CD4-positive, alpha-beta memory T cell (primary cell): ENCODE measurements at regions not wholly inside any gene's neighbourhood (a gene's known extent, or its start where the extent isn't known, plus 50 kb on each side); places are given as distances from the start of the nearest gene placed in this dataset.

Experiments
- CTCF ChIA-PET: fragments of 350-600 bp; sonication (Branson Sonifier 250); formaldehyde crosslinking; loops from one replicate; lab custom pipeline; 2021; ENCODE audit warnings: inconsistent platforms; ENCODE audit not compliant: partially characterized antibody; lab: Charles Lee
- POLR2A ChIA-PET: fragments of 350-600 bp; sonication (Branson Sonifier 250); formaldehyde crosslinking; loops from one replicate; lab custom pipeline; 2021; ENCODE audit not compliant: partially characterized antibody; lab: Charles Lee
- DNase-seq, 5 donors: peaks; one replicate each; pipeline versions ENCODE4 v3.0.0 to v3.0.0-alpha.2; 2020 to 2022; ENCODE audit warnings: mixed read lengths in 1 of 5
- H3K27ac ChIP-seq: one replicate; pipeline ENCODE4 v1.7.0; 2013; ENCODE audit warnings: low read depth, low read length
- H3K27me3 ChIP-seq: 2 replicates; pipeline ENCODE4 v1.7.0; 2013; ENCODE audit warnings: mild to moderate bottlenecking, low read length, moderate library complexity; ENCODE audit not compliant: insufficient read depth
- H3K36me3 ChIP-seq: 2 replicates; pipeline ENCODE4 v1.7.0; 2013; ENCODE audit warnings: mild to moderate bottlenecking, low read length, moderate library complexity; ENCODE audit not compliant: insufficient read depth
- H3K4me1 ChIP-seq: 2 replicates; pipeline ENCODE4 v1.7.0; 2013; ENCODE audit warnings: mild to moderate bottlenecking, low read length, moderate library complexity; ENCODE audit not compliant: insufficient read depth
- H3K4me3 ChIP-seq, 2 donors: one replicate each; pipeline ENCODE4 v1.7.0; 2013; ENCODE audit warnings: low read length in 2 of 2, mild to moderate bottlenecking in 1 of 2
- H3K9me3 ChIP-seq, 2 donors: one replicate each; pipeline ENCODE4 v1.7.0; 2013; ENCODE audit warnings: low read length in 2 of 2, control low read depth in 1 of 2; ENCODE audit not compliant: control insufficient read depth in 1 of 2
- H3K27ac Mint-ChIP-seq, 7 donors: one replicate each; pipeline ENCODE4 v1.8.0; 2020 to 2021; ENCODE audit warnings: mixed read lengths in 7 of 7, mild to moderate bottlenecking in 6 of 7, inconsistent platforms in 3 of 7, moderate library complexity in 3 of 7
- H3K27me3 Mint-ChIP-seq, 2 donors: one replicate each; pipeline ENCODE4 v1.8.0; 2020 to 2021; ENCODE audit warnings: mixed read lengths in 2 of 2
- H3K36me3 Mint-ChIP-seq, 2 donors: one replicate each; pipeline ENCODE4 v1.8.0; 2020 to 2021; ENCODE audit warnings: mixed read lengths in 2 of 2, inconsistent platforms in 1 of 2, mild to moderate bottlenecking in 1 of 2
- H3K4me1 Mint-ChIP-seq, 4 donors: one replicate each; pipeline ENCODE4 v1.8.0; 2020 to 2021; ENCODE audit warnings: mixed read lengths in 4 of 4, mild to moderate bottlenecking in 1 of 4
- H3K4me3 Mint-ChIP-seq, 8 donors: one replicate each; pipeline ENCODE4 v1.8.0; 2020 to 2021; ENCODE audit warnings: mixed read lengths in 8 of 8, mild to moderate bottlenecking in 7 of 8, moderate library complexity in 6 of 8, inconsistent platforms in 3 of 8
- H3K9me3 Mint-ChIP-seq, 8 donors: one replicate each; pipeline ENCODE4 v1.8.0; 2020 to 2021; ENCODE audit warnings: mixed read lengths in 8 of 8, mild to moderate bottlenecking in 5 of 8, inconsistent platforms in 3 of 8, moderate library complexity in 1 of 8
- intact Hi-C: fragments of 100-400 bp; cut with micrococcal nuclease; formaldehyde crosslinking; loops from one replicate; pipeline ENCODE4 v1.15.1; 2023

- CTCF ChIA-PET: no interaction called here
- Histone ChIP-seq H3K27ac (no peak overlapping the region), H3K4me3 (no peak overlapping the region), H3K9me3 (no peaks in the 10 kb centered on the region), H3K36me3 (no peaks in the 10 kb centered on the region), H3K4me1 (no peaks in the 10 kb centered on the region), H3K27me3 (no peaks in the 10 kb centered on the region)
- POLR2A ChIA-PET: no interaction called here
- H3K27me3 Mint-ChIP-seq: no peaks in the 10 kb centered on the region
- no peaks in the 10 kb centered on the region for H3K4me1 Mint-ChIP-seq
- H3K4me3 Mint-ChIP-seq: no peak overlapping the region
- H3K9me3 Mint-ChIP-seq: no peaks in the 10 kb centered on the region
- no peaks in the 10 kb centered on the region for H3K36me3 Mint-ChIP-seq
- intact Hi-C loops: no loop called here
- no peak for DNase-seq
- H3K27ac Mint-ChIP-seq: no peak overlapping the region
Observed at GRCh38 chr10:78861529-78862327, 207.0 kb upstream of the ZMIZ1 start.

GRCh38 chr10:78862328-78862640 lies 206.5 kb upstream of the ZMIZ1 start:
- intact Hi-C loops: no loop called here
- H3K36me3 Mint-ChIP-seq: no peaks in the 10 kb centered on the region
- H3K4me3 ChIP-seq: no peak overlapping the region
- ChIA-PET CTCF (no interaction called here), POLR2A (no interaction called here)
- no peaks in the 10 kb centered on the region for H3K9me3 ChIP-seq
- no peak overlapping the region for H3K4me3 Mint-ChIP-seq
- no peaks in the 10 kb centered on the region for H3K27me3 ChIP-seq
- no peaks in the 10 kb centered on the region for H3K4me1 Mint-ChIP-seq
- H3K4me1 ChIP-seq: no peaks in the 10 kb centered on the region
- H3K9me3 Mint-ChIP-seq: no peaks in the 10 kb centered on the region
- no peaks in the 10 kb centered on the region for H3K36me3 ChIP-seq
- H3K27ac Mint-ChIP-seq: no peak overlapping the region
- H3K27me3 Mint-ChIP-seq: no peaks in the 10 kb centered on the region
- H3K27ac ChIP-seq: no peak overlapping the region
- DNase-seq: no peak

GRCh38 chr10:78863140-78863905 lies 205.4 kb upstream of the ZMIZ1 start:
- no peak overlapping the region for H3K27ac Mint-ChIP-seq
- no peaks in the 10 kb centered on the region for H3K9me3 ChIP-seq
- intact Hi-C loops: no loop called here
- H3K27ac ChIP-seq: no peak overlapping the region
- no peaks in the 10 kb centered on the region for H3K36me3 ChIP-seq
- H3K27me3 Mint-ChIP-seq: no peaks in the 10 kb centered on the region
- no peaks in the 10 kb centered on the region for H3K9me3 Mint-ChIP-seq
- ChIA-PET POLR2A (no interaction called here), CTCF (no interaction called here)
- DNase-seq: no peak
- H3K36me3 Mint-ChIP-seq: no peaks in the 10 kb centered on the region
- H3K4me3 Mint-ChIP-seq: no peak overlapping the region
- H3K4me1 ChIP-seq: no peaks in the 10 kb centered on the region
- H3K4me3 ChIP-seq: no peak overlapping the region
- no peaks in the 10 kb centered on the region for H3K27me3 ChIP-seq
- no peaks in the 10 kb centered on the region for H3K4me1 Mint-ChIP-seq

- no peak overlapping the region for H3K27ac ChIP-seq
- H3K36me3 ChIP-seq: no peaks in the 10 kb centered on the region
- Mint-ChIP-seq H3K27ac (no peak overlapping the region), H3K4me1 (no peaks in the 10 kb centered on the region), H3K9me3 (no peaks in the 10 kb centered on the region), H3K4me3 (no peak overlapping the region), H3K27me3 (no peaks in the 10 kb centered on the region), H3K36me3 (no peaks in the 10 kb centered on the region)
- intact Hi-C loops: no loop called here
- ChIA-PET POLR2A (no interaction called here), CTCF (no interaction called here)
- H3K4me3 ChIP-seq: no peak overlapping the region
- no peaks in the 10 kb centered on the region for H3K27me3 ChIP-seq
- DNase-seq: no peak
- no peaks in the 10 kb centered on the region for H3K4me1 ChIP-seq
- no peaks in the 10 kb centered on the region for H3K9me3 ChIP-seq
Observed at GRCh38 chr10:78863906-78864239, 204.9 kb upstream of the ZMIZ1 start.

- intact Hi-C loops: no loop called here
Observed at GRCh38 chr10:78864761-78865537, 203.8 kb upstream of the ZMIZ1 start.

GRCh38 chr10:78865538-78865875 lies 203.3 kb upstream of the ZMIZ1 start:
- H3K27me3 ChIP-seq: no peaks in the 10 kb centered on the region
- no peak overlapping the region for H3K27ac Mint-ChIP-seq
- peaks cover 0 to 2% of the 10 kb centered on the region in 2 donors for H3K27me3 Mint-ChIP-seq
- no peaks in the 10 kb centered on the region for H3K36me3 Mint-ChIP-seq
- no peaks in the 10 kb centered on the region for H3K9me3 ChIP-seq
- no peaks in the 10 kb centered on the region for H3K4me1 ChIP-seq
- H3K4me3 Mint-ChIP-seq: no peak overlapping the region
- CTCF ChIA-PET: interaction anchor here (1.7 kb wide), 1 partner anchor 12 kb away, joined by 6 read pairs; no protein-coding TSS in a partner anchor
- no peak overlapping the region for H3K27ac ChIP-seq
- no peaks in the 10 kb centered on the region for H3K4me1 Mint-ChIP-seq
- intact Hi-C loops: no loop called here
- H3K9me3 Mint-ChIP-seq: no peaks in the 10 kb centered on the region
- POLR2A ChIA-PET: no interaction called here
- H3K36me3 ChIP-seq: no peaks in the 10 kb centered on the region
- no peak overlapping the region for H3K4me3 ChIP-seq
- DNase-seq: no peak

More at GRCh38 chr10:78864761-78865537, 203.8 kb upstream of the ZMIZ1 start:
- no peak for DNase-seq
- Histone ChIP-seq H3K4me3 (no peak overlapping the region), H3K36me3 (no peaks in the 10 kb centered on the region), H3K27me3 (no peaks in the 10 kb centered on the region), H3K27ac (no peak overlapping the region), H3K9me3 (no peaks in the 10 kb centered on the region), H3K4me1 (no peaks in the 10 kb centered on the region)
- H3K4me3 Mint-ChIP-seq: no peak overlapping the region
- ChIA-PET POLR2A (no interaction called here), CTCF (interaction anchor here (1.7 kb wide), 1 partner anchor 12 kb away, joined by 6 read pairs; no protein-coding TSS in a partner anchor)
- no peaks in the 10 kb centered on the region for H3K9me3 Mint-ChIP-seq
- no peaks in the 10 kb centered on the region for H3K4me1 Mint-ChIP-seq
- no peaks in the 10 kb centered on the region for H3K36me3 Mint-ChIP-seq
- peaks cover 0 to 2% of the 10 kb centered on the region in 2 donors for H3K27me3 Mint-ChIP-seq
- H3K27ac Mint-ChIP-seq: no peak overlapping the region

GRCh38 chr10:78865931-78866717 lies 202.6 kb upstream of the ZMIZ1 start:
- H3K4me3 Mint-ChIP-seq: no peak overlapping the region
- Histone ChIP-seq H3K36me3 (no peaks in the 10 kb centered on the region), H3K4me1 (no peaks in the 10 kb centered on the region), H3K9me3 (no peaks in the 10 kb centered on the region), H3K4me3 (no peak overlapping the region), H3K27me3 (no peaks in the 10 kb centered on the region), H3K27ac (no peak overlapping the region)
- H3K27ac Mint-ChIP-seq: no peak overlapping the region
- no peaks in the 10 kb centered on the region for H3K4me1 Mint-ChIP-seq
- intact Hi-C loops: no loop called here
- no peaks in the 10 kb centered on the region for H3K9me3 Mint-ChIP-seq
- H3K36me3 Mint-ChIP-seq: no peaks in the 10 kb centered on the region
- DNase-seq: no peak
- peaks cover 1 to 5% of the 10 kb centered on the region in 2 donors for H3K27me3 Mint-ChIP-seq
- POLR2A ChIA-PET: no interaction called here
- CTCF ChIA-PET: interaction anchor here (1.7 kb wide), 1 partner anchor 13 kb away, joined by 6 read pairs; no protein-coding TSS in a partner anchor
